H1 (cell line): ENCODE measurements at regions not wholly inside any gene's neighbourhood (a gene's known extent, or its start where the extent isn't known, plus 50 kb on each side); places are given as distances from the start of the nearest gene placed in this dataset.

Experiments
- CTCF ChIA-PET: fragments of 300-600 bp; sonication (Branson Sonifier 250); formaldehyde crosslinking; loops from one replicate; lab custom pipeline; 2021; ENCODE audit not compliant: partially characterized antibody; lab: Charles Lee
- POLR2A ChIA-PET: fragments of 300-600 bp; sonication (Branson Sonifier 250); formaldehyde crosslinking; loops from one replicate; lab custom pipeline; 2021; ENCODE audit warnings: inconsistent platforms; ENCODE audit not compliant: partially characterized antibody; lab: Charles Lee
- DNase-seq, 2 experiments: peaks; one replicate each; pipeline versions ENCODE4 v3.0.0 to v3.0.0-alpha.2; 2010 to 2022; ENCODE audit warnings: low spot score in 2 of 2, low read depth in 1 of 2, mixed read lengths in 1 of 2
- FAIRE-seq: peaks from 2 replicates; lab custom pipeline; 2011; peaks lifted over from hg19 to GRCh38; lab: Jason Lieb, UNC
- H2AFZ ChIP-seq: 2 replicates; pipeline ENCODE4 v1.8.1; 2012; ENCODE audit warnings: low read length, inconsistent platforms
- H2AK5ac ChIP-seq: 2 replicates; pipeline ENCODE4 v1.6.1; 2013; ENCODE audit warnings: low read depth, low read length
- H2BK120ac ChIP-seq: replicated peaks from 2 replicates; pipeline ENCODE3; 2013; ENCODE audit warnings: low read depth, low read length, inconsistent platforms
- H2BK12ac ChIP-seq: 2 replicates; pipeline ENCODE4 v1.6.1; 2013; ENCODE audit warnings: low read depth, low read length
- H2BK15ac ChIP-seq: 2 replicates; pipeline ENCODE4 v1.6.1; 2013; ENCODE audit warnings: low read length
- H2BK20ac ChIP-seq: 2 replicates; pipeline ENCODE4 v1.6.1; 2013; ENCODE audit warnings: low read length
- H2BK5ac ChIP-seq: 2 replicates; pipeline ENCODE4 v1.6.1; 2013; ENCODE audit warnings: low read depth, low read length
- H3K14ac ChIP-seq: 2 replicates; pipeline ENCODE4 v1.6.1; 2013; ENCODE audit warnings: inconsistent platforms; ENCODE audit not compliant: insufficient read length
- H3K18ac ChIP-seq: 2 replicates; pipeline ENCODE4 v1.6.1; 2013; ENCODE audit warnings: low read length; ENCODE audit errors: extremely low read depth
- H3K23ac ChIP-seq: 2 replicates; pipeline ENCODE4 v1.6.1; 2013; ENCODE audit warnings: inconsistent platforms; ENCODE audit not compliant: insufficient read length
- H3K23me2 ChIP-seq: 2 replicates; pipeline ENCODE4 v1.6.1; 2013; ENCODE audit warnings: low read depth, low read length
- H3K27ac ChIP-seq: 2 replicates; pipeline ENCODE4 v1.6.1; 2011; ENCODE audit warnings: low read depth, low read length, inconsistent platforms
- H3K27me3 ChIP-seq, 4 experiments: replicated peaks in 1 of 4; 1 replicate in 1 of 4; 2 replicates in 3 of 4; pipeline versions ENCODE4 v1.6.1 to v1.8.1; 2011 to 2013; ENCODE audit warnings: low read length in 3 of 4, mild to moderate bottlenecking in 3 of 4, inconsistent platforms in 2 of 4, mixed read lengths in 2 of 4, moderate library complexity in 1 of 4; ENCODE audit not compliant: control insufficient read depth in 3 of 4, insufficient read depth in 3 of 4; ENCODE audit errors: extremely low read depth in 1 of 4
- H3K36me3 ChIP-seq, 4 experiments: 2 replicates each; pipeline versions ENCODE4 v1.6.1 to v1.8.1; 2011 to 2013; ENCODE audit warnings: mild to moderate bottlenecking in 4 of 4, low read length in 3 of 4, moderate library complexity in 2 of 4, control low read depth in 1 of 4, inconsistent platforms in 1 of 4; ENCODE audit not compliant: insufficient read depth in 4 of 4, control insufficient read depth in 2 of 4
- H3K4ac ChIP-seq: replicated peaks from 2 replicates; pipeline ENCODE3; 2013; ENCODE audit warnings: low read length, low read depth, mixed read lengths, inconsistent platforms; ENCODE audit not compliant: insufficient read length
- H3K4me1 ChIP-seq, 4 experiments: replicated peaks in 1 of 4; 1 replicate in 1 of 4; 2 replicates in 3 of 4; pipeline versions ENCODE4 v1.6.1 to v1.8.1; 2011 to 2013; ENCODE audit warnings: low read length in 3 of 4, inconsistent platforms in 2 of 4, mixed read lengths in 1 of 4; ENCODE audit not compliant: insufficient read depth in 4 of 4, control insufficient read depth in 3 of 4
- H3K4me2 ChIP-seq, 2 experiments: 2 replicates each; pipeline versions ENCODE4 v1.6.1 to v1.8.1; 2011 to 2013; ENCODE audit warnings: low read depth in 2 of 2, low read length in 2 of 2, control low read depth in 1 of 2, inconsistent platforms in 1 of 2, mild to moderate bottlenecking in 1 of 2; ENCODE audit not compliant: insufficient read depth in 1 of 2
- H3K4me3 ChIP-seq, 4 experiments: fragments of 200-600, 300-600 bp in 1 of 4; sonication (generic), shearing (Covaris generic), sonication (Bioruptor Twin) in 1 of 4; 2 replicates each; pipeline versions ENCODE4 v1.5.1 to v1.8.1; 2011 to 2016; ENCODE audit warnings: low read length in 4 of 4, low read depth in 3 of 4, control low read depth in 2 of 4, inconsistent platforms in 2 of 4, mild to moderate bottlenecking in 2 of 4, mixed read lengths in 1 of 4, moderate library complexity in 1 of 4; ENCODE audit not compliant: insufficient read depth in 2 of 4; ENCODE audit errors: extremely low read depth in 1 of 4
- H3K56ac ChIP-seq: replicated peaks from 2 replicates; pipeline ENCODE3; 2013; ENCODE audit warnings: low read depth, mild to moderate bottlenecking, mixed read lengths, low read length, inconsistent platforms; ENCODE audit not compliant: insufficient read length
- H3K79me1 ChIP-seq: 2 replicates; pipeline ENCODE4 v1.6.1; 2013; ENCODE audit warnings: low read depth, low read length, control low read depth
- H3K79me2 ChIP-seq, 2 experiments: 2 replicates each; pipeline versions ENCODE4 v1.6.1 to v1.8.1; 2012 to 2013; ENCODE audit warnings: low read length in 2 of 2, mild to moderate bottlenecking in 2 of 2, inconsistent platforms in 1 of 2; ENCODE audit not compliant: insufficient read depth in 2 of 2, control insufficient read depth in 1 of 2
- H3K9ac ChIP-seq, 4 experiments: replicated peaks in 1 of 4; 1 replicate in 1 of 4; 2 replicates in 3 of 4; pipeline versions ENCODE4 v1.6.1 to v1.8.1; 2011 to 2013; ENCODE audit warnings: low read depth in 3 of 4, low read length in 3 of 4, control low read depth in 2 of 4, mild to moderate bottlenecking in 2 of 4, moderate library complexity in 2 of 4, inconsistent platforms in 1 of 4; ENCODE audit errors: extremely low read depth in 1 of 4
- H3K9me3 ChIP-seq, 2 experiments: 2 replicates each; pipeline versions ENCODE4 v1.6.1 to v1.8.1; 2012 to 2013; ENCODE audit warnings: mild to moderate bottlenecking in 2 of 2, moderate library complexity in 2 of 2, control low read depth in 1 of 2, inconsistent platforms in 1 of 2, low read depth in 1 of 2, low read length in 1 of 2, mixed read lengths in 1 of 2; ENCODE audit not compliant: insufficient read depth in 2 of 2
- H4K20me1 ChIP-seq, 2 experiments: replicated peaks in 1 of 2; 2 replicates each; pipeline versions ENCODE3 to v1.8.1; 2011 to 2013; ENCODE audit warnings: inconsistent platforms in 2 of 2, low read length in 2 of 2, mild to moderate bottlenecking in 1 of 2; ENCODE audit not compliant: insufficient read depth in 2 of 2, control insufficient read depth in 1 of 2
- H4K5ac ChIP-seq: 2 replicates; pipeline ENCODE4 v1.6.1; 2013; ENCODE audit warnings: low read length, low read depth, mixed read lengths, inconsistent platforms; ENCODE audit not compliant: insufficient read length
- H4K8ac ChIP-seq: 2 replicates; pipeline ENCODE4 v1.8.0; 2013; ENCODE audit warnings: mild to moderate bottlenecking, moderate library complexity, low read length, inconsistent platforms; ENCODE audit not compliant: insufficient read depth; ENCODE audit errors: extremely low read depth
- H4K91ac ChIP-seq: replicated peaks from 2 replicates; pipeline ENCODE3; 2013; ENCODE audit warnings: low read length, mixed read lengths, inconsistent platforms; ENCODE audit not compliant: insufficient read length
- CEBPB ChIP-seq: IDR thresholded peaks from 2 replicates; pipeline ENCODE4 v1.6.1; 2012; ENCODE audit warnings: low read depth, low read length
- CTCF ChIP-seq, 3 experiments: IDR thresholded peaks; 1 replicate in 2 of 3; 2 replicates in 1 of 3; pipeline versions ENCODE4 v1.5.1 to v1.6.1; 2011; ENCODE audit warnings: low read length in 3 of 3, mild to moderate bottlenecking in 3 of 3, inconsistent platforms in 2 of 3, low read depth in 1 of 3, moderate library complexity in 1 of 3; ENCODE audit not compliant: insufficient read depth in 1 of 3; ENCODE audit errors: control extremely low read depth in 1 of 3
- EP300 ChIP-seq, 2 experiments: IDR thresholded peaks; 1 replicate in 1 of 2; 2 replicates in 1 of 2; pipeline ENCODE4 v1.6.1; 2011 to 2012; ENCODE audit warnings: low read depth in 2 of 2, low read length in 2 of 2, mild to moderate bottlenecking in 2 of 2, borderline replicate concordance in 1 of 2, inconsistent platforms in 1 of 2, moderate library complexity in 1 of 2
- GTF2F1 ChIP-seq: IDR thresholded peaks from 2 replicates; pipeline ENCODE4 v1.6.1; 2012; ENCODE audit warnings: low read depth, low read length, improper control_type of control experiment, borderline replicate concordance
- HDAC6 ChIP-seq: IDR thresholded peaks from one replicate; pipeline ENCODE4 v1.7.1; 2012; ENCODE audit warnings: low read depth, mild to moderate bottlenecking, inconsistent platforms, low read length, moderate library complexity
- JUN ChIP-seq: IDR thresholded peaks from 2 replicates; pipeline ENCODE4 v1.6.1; 2011; ENCODE audit warnings: low read depth, mild to moderate bottlenecking, improper control_type of control experiment, low read length
- JUND ChIP-seq: IDR thresholded peaks from 2 replicates; pipeline ENCODE4 v1.6.1; 2011; ENCODE audit warnings: mild to moderate bottlenecking, improper control_type of control experiment, low read length
- RAD21 ChIP-seq, 2 experiments: IDR thresholded peaks in 1 of 2; conservative IDR thresholded peaks in 1 of 2; 2 replicates each; pipeline ENCODE4 v1.6.1; 2011; ENCODE audit warnings: low read depth in 2 of 2, low read length in 2 of 2, improper control_type of control experiment in 1 of 2, inconsistent platforms in 1 of 2, mild to moderate bottlenecking in 1 of 2, moderate library complexity in 1 of 2
- SIN3A ChIP-seq, 2 experiments: IDR thresholded peaks in 1 of 2; conservative IDR thresholded peaks in 1 of 2; 2 replicates each; pipeline ENCODE4 v1.6.1; 2011 to 2012; ENCODE audit warnings: low read length in 2 of 2, improper control_type of control experiment in 1 of 2, low read depth in 1 of 2, mild to moderate bottlenecking in 1 of 2
- SIRT6 ChIP-seq: IDR thresholded peaks from one replicate; pipeline ENCODE4 v1.7.1; 2012; ENCODE audit warnings: low read length, inconsistent platforms
- TAF7 ChIP-seq: optimal IDR thresholded peaks from 2 replicates; pipeline ENCODE3; 2011; ENCODE audit warnings: low read depth, mild to moderate bottlenecking, inconsistent platforms, low read length, moderate library complexity, borderline replicate concordance
- TEAD4 ChIP-seq: IDR thresholded peaks from 2 replicates; pipeline ENCODE4 v1.6.1; 2012; ENCODE audit warnings: low read depth, low read length, inconsistent platforms, mixed read lengths
- WGBS, 2 experiments: shearing (Covaris generic) in 1 of 2; methylation state at CpG; one replicate each; pipeline versions ENCODE4 v1.1.6 to v1.1.7; 2013 to 2015; ENCODE audit warnings: low lambda C conversion rate in 2 of 2, mixed read lengths in 2 of 2, inconsistent platforms in 1 of 2, low coverage in 1 of 2, missing lambda C conversion rate in 1 of 2; ENCODE audit not compliant: insufficient replicate concordance in 2 of 2, insufficient coverage in 1 of 2, insufficient read length in 1 of 2; ENCODE audit errors: extremely low coverage in 1 of 2, missing lambda C conversion rate in 1 of 2; 5-methylcytosine and 5-hydroxymethylcytosine counted together

DNA sequence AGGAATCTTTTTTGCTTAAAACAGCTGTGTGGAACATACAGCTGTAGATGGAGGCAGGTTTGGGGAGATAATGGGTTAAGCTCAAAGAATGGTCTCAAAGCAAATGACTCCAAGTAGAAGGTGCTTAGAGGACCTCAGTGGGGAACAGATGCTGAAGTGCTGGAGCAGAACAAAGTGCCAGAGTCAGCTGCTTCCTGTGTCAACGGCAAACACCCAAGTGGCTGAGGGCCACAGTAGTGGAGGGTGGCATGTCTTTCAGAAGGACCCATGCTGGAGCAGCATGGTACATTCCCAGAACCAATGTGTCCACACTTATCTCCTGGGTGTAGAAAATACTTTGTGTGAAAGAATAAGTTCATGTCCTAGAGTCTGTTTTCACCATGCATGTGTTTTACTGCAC lies 197.5 kb downstream of the CCNG2 start:
- FAIRE-seq: no peak
- CTCF ChIA-PET: interaction anchor here (0.7 to 7.9 kb wide), 20 partner anchors 9 to 114 kb away, joined by 3 to 83 read pairs (median 8); no protein-coding TSS in a partner anchor
- H2BK15ac ChIP-seq: no peak overlapping the region
- no peak for TF ChIP-seq TAF7
- no peak for TF ChIP-seq JUND
- TF ChIP-seq SIRT6: no peak
- no peak for TF ChIP-seq EP300 (IDR thresholded peaks at IDR 0.05; ENCODE audit: borderline replicate concordance in 1 of 2, low read depth in 2 of 2, low read length in 2 of 2)
- no peak for TF ChIP-seq RAD21 (IDR thresholded peaks at IDR 0.05 in 1 of 2, conservative IDR thresholded peaks at IDR 0.05 in 1 of 2; ENCODE audit: low read depth in 2 of 2, low read length in 2 of 2)
- no peak for TF ChIP-seq GTF2F1
- no peak for TF ChIP-seq JUN
- no peak for TF ChIP-seq SIN3A (conservative IDR thresholded peaks at IDR 0.05 in 1 of 2, IDR thresholded peaks at IDR 0.05 in 1 of 2; ENCODE audit: low read depth in 1 of 2, low read length in 2 of 2)
- TF ChIP-seq CEBPB: no peak
- no peak for TF ChIP-seq TEAD4
- TF ChIP-seq CTCF (IDR thresholded peaks at IDR 0.05; ENCODE audit: control extremely low read depth in 1 of 3, insufficient read depth in 1 of 3, low read depth in 1 of 3, low read length in 3 of 3): no peak
- TF ChIP-seq HDAC6: no peak

More for the DNA sequence above, 197.5 kb downstream of the CCNG2 start:
- POLR2A ChIA-PET: no interaction called here
- Histone ChIP-seq H3K4me2 (no peak overlapping the region), H3K4me1 (no peaks in the 10 kb centered on the region), H2BK120ac (no peak overlapping the region), H2BK12ac (no peak overlapping the region), H3K36me3 (no peaks in the 10 kb centered on the region), H2AK5ac (no peak overlapping the region), H3K9me3 (no peaks in the 10 kb centered on the region), H3K14ac (no peak overlapping the region), H2AFZ (no peak overlapping the region; the same call in 1 of the 2 replicates), H3K79me2 (no peaks in the 10 kb centered on the region), H4K91ac (no peak overlapping the region), H3K23me2 (no peaks in the 10 kb centered on the region; the same call in 1 of the 2 replicates), H4K20me1 (no peaks in the 10 kb centered on the region), H3K4ac (no peak overlapping the region), H3K27me3 (no peaks in the 10 kb centered on the region), H3K4me3 (no peak overlapping the region), H3K23ac (no peak overlapping the region), H3K9ac (no peak overlapping the region), H4K8ac (no peak overlapping the region), H2BK20ac (no peak overlapping the region), H3K18ac (no peak overlapping the region), H2BK5ac (no peak overlapping the region), H3K27ac (no peak overlapping the region), H3K79me1 (no peaks in the 10 kb centered on the region), H3K56ac (no peak overlapping the region), H4K5ac (no peak overlapping the region)
- DNase-seq: no peak
- WGBS, 2 experiments: 88% methylated on average over 1 of the region's 1 CpG; no CpG with 5 or more reads in 1 of the 2 experiments
